OCI-LY7 (cell line): ENCODE measurements at regions not wholly inside any gene's neighbourhood (a gene's known extent, or its start where the extent isn't known, plus 50 kb on each side); places are given as distances from the start of the nearest gene placed in this dataset.

Experiments used
- EZH2phosphoT487 ChIP-seq: fragments of 200-600 bp; sonication (generic); IDR thresholded peaks from 2 replicates; pipeline ENCODE4 v1.6.1; 2018; ENCODE audit warnings: low read depth, borderline replicate concordance, mild to moderate bottlenecking, mixed run types, antibody characterized with exemption, low read length, moderate library complexity, mixed read lengths
- TF ChIP-seq, protein P1 (sequence below): fragments of 200-600 bp; sonication (generic); conservative IDR thresholded peaks from 2 replicates; pipeline ENCODE4 v1.5.1; 2014; ENCODE audit warnings: mild to moderate bottlenecking, antibody characterized with exemption, low read length, moderate library complexity, mixed read lengths

DNA sequence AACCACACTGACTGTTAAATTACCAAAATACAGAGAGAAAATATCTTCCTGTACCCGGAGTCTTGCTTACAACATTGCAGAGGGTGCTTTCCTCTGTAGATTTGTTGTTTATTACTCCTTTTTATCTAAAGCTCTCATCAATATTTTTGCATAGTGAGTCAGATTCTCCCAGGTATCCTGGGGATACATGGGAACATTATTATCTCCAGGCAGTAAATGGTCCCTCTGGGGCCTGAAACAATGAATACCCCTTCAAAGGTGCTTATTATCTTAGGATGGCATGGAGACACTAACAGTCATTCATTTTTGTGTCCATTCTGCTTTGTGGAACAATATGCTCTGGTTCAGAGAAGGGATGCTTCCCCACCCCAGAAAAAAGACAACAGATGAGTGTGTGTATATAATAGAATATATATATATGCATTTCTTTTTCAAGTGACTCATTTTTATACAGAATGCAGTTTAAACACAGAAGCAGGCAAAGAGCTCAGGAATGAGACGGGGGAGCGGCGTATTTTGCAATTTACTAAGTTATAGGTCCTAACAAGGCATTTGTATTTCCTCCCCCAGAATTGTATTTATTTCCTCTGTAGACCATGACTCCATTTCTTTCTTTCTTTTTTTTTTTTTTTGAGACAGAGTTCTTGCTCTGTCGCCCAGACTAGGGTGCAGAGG, 424.8 kb upstream of the ZEB2 start:
- TF ChIP-seq, protein P1, sequence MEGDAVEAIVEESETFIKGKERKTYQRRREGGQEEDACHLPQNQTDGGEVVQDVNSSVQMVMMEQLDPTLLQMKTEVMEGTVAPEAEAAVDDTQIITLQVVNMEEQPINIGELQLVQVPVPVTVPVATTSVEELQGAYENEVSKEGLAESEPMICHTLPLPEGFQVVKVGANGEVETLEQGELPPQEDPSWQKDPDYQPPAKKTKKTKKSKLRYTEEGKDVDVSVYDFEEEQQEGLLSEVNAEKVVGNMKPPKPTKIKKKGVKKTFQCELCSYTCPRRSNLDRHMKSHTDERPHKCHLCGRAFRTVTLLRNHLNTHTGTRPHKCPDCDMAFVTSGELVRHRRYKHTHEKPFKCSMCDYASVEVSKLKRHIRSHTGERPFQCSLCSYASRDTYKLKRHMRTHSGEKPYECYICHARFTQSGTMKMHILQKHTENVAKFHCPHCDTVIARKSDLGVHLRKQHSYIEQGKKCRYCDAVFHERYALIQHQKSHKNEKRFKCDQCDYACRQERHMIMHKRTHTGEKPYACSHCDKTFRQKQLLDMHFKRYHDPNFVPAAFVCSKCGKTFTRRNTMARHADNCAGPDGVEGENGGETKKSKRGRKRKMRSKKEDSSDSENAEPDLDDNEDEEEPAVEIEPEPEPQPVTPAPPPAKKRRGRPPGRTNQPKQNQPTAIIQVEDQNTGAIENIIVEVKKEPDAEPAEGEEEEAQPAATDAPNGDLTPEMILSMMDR: no peak
- TF ChIP-seq EZH2phosphoT487: no peak
